ENCODE measurements at regions not wholly inside any gene's neighbourhood (a gene's known extent, or its start where the extent isn't known, plus 50 kb on each side); places are given as distances from the start of the nearest gene placed in this dataset.

GRCh38 chr1:91582431-91582921, 81.8 kb downstream of the CDC7 start:
- TF ChIP-seq POLR2A (IDR thresholded peaks at IDR 0.05), result no peak
- TF ChIP-seq, protein P1, sequence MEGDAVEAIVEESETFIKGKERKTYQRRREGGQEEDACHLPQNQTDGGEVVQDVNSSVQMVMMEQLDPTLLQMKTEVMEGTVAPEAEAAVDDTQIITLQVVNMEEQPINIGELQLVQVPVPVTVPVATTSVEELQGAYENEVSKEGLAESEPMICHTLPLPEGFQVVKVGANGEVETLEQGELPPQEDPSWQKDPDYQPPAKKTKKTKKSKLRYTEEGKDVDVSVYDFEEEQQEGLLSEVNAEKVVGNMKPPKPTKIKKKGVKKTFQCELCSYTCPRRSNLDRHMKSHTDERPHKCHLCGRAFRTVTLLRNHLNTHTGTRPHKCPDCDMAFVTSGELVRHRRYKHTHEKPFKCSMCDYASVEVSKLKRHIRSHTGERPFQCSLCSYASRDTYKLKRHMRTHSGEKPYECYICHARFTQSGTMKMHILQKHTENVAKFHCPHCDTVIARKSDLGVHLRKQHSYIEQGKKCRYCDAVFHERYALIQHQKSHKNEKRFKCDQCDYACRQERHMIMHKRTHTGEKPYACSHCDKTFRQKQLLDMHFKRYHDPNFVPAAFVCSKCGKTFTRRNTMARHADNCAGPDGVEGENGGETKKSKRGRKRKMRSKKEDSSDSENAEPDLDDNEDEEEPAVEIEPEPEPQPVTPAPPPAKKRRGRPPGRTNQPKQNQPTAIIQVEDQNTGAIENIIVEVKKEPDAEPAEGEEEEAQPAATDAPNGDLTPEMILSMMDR (IDR thresholded peaks at IDR 0.05), result no peak
